Liver (tissue), 8 donors: ENCODE measurements at regions not wholly inside any gene's neighbourhood (a gene's known extent, or its start where the extent isn't known, plus 50 kb on each side); places are given as distances from the start of the nearest gene placed in this dataset.
A peak's percentile ranks its signal among the peaks of the same experiment; 100 is the strongest.

Experiments used
- DNase-seq: peaks from one replicate; pipeline ENCODE4 v3.0.0-alpha.2; 2017; ENCODE audit warnings: low spot score
- H3K27ac ChIP-seq, 2 donors: one replicate each; pipeline ENCODE4 v1.7.0; 2013; ENCODE audit warnings: inconsistent platforms in 2 of 2, low read length in 2 of 2, control low read depth in 1 of 2, low read depth in 1 of 2, mild to moderate bottlenecking in 1 of 2
- H3K27me3 ChIP-seq, 4 donors: one replicate each; pipeline versions ENCODE4 v1.6.1 to v1.7.0; 2013; ENCODE audit warnings: low read length in 3 of 4, inconsistent platforms in 1 of 4, mild to moderate bottlenecking in 1 of 4, moderate library complexity in 1 of 4; ENCODE audit not compliant: control insufficient read depth in 4 of 4, insufficient read depth in 4 of 4
- H3K36me3 ChIP-seq, 4 donors: one replicate each; pipeline versions ENCODE4 v1.6.1 to v1.7.0; 2013; ENCODE audit warnings: low read length in 3 of 4, mild to moderate bottlenecking in 3 of 4, low read depth in 1 of 4, moderate library complexity in 1 of 4; ENCODE audit not compliant: control insufficient read depth in 4 of 4, insufficient read depth in 3 of 4
- H3K4me1 ChIP-seq, 4 donors: one replicate each; pipeline versions ENCODE4 v1.6.1 to v1.7.0; 2013; ENCODE audit warnings: low read length in 3 of 4, mild to moderate bottlenecking in 3 of 4, moderate library complexity in 1 of 4; ENCODE audit not compliant: control insufficient read depth in 4 of 4, insufficient read depth in 4 of 4
- H3K4me3 ChIP-seq, 3 donors: one replicate each; pipeline versions ENCODE4 v1.6.1 to v1.7.0; 2013; ENCODE audit warnings: low read length in 3 of 3, control low read depth in 1 of 3, low read depth in 1 of 3, mild to moderate bottlenecking in 1 of 3
- H3K9ac ChIP-seq, 2 donors: one replicate each; pipeline ENCODE4 v1.7.0; 2013; ENCODE audit warnings: low read length in 2 of 2, mild to moderate bottlenecking in 2 of 2, moderate library complexity in 2 of 2, control low read depth in 1 of 2, low read depth in 1 of 2
- H3K9me3 ChIP-seq, 4 donors: one replicate each; pipeline versions ENCODE4 v1.6.1 to v1.7.0; 2013; ENCODE audit warnings: low read length in 3 of 4; ENCODE audit not compliant: control insufficient read depth in 4 of 4
- EGR1 ChIP-seq, 2 donors: IDR thresholded peaks; 2 replicates each; pipeline ENCODE4 v1.6.1; 2016 to 2018; ENCODE audit warnings: antibody characterized with exemption in 2 of 2, low read depth in 2 of 2
- FOXA1 ChIP-seq: IDR thresholded peaks from 2 replicates; pipeline ENCODE4 v1.6.1; 2016; ENCODE audit warnings: antibody characterized with exemption
- FOXA2 ChIP-seq: IDR thresholded peaks from 2 replicates; pipeline ENCODE4 v1.6.1; 2016; ENCODE audit warnings: antibody characterized with exemption
- GABPA ChIP-seq, 2 donors: IDR thresholded peaks in 1 of 2; conservative IDR thresholded peaks in 1 of 2; 2 replicates each; pipeline ENCODE4 v1.6.1; 2016; ENCODE audit warnings: antibody characterized with exemption in 2 of 2, mild to moderate bottlenecking in 1 of 2, moderate library complexity in 1 of 2
- HNF4A ChIP-seq, 2 donors: conservative IDR thresholded peaks; 2 replicates each; pipeline ENCODE4 v1.6.1; 2016; ENCODE audit warnings: antibody characterized with exemption in 2 of 2, mild to moderate bottlenecking in 2 of 2
- HNF4G ChIP-seq: IDR thresholded peaks from 2 replicates; pipeline ENCODE4 v1.6.1; 2016; ENCODE audit warnings: antibody characterized with exemption
- JUND ChIP-seq, 2 donors: IDR thresholded peaks; 2 replicates each; pipeline ENCODE4 v1.6.1; 2016; ENCODE audit warnings: antibody characterized with exemption in 2 of 2
- NR2F2 ChIP-seq: IDR thresholded peaks from 2 replicates; pipeline ENCODE4 v1.6.1; 2016; ENCODE audit warnings: antibody characterized with exemption
- RXRA ChIP-seq, 2 donors: IDR thresholded peaks; 2 replicates each; pipeline ENCODE4 v1.6.1; 2017 to 2018; ENCODE audit warnings: antibody characterized with exemption in 2 of 2, mild to moderate bottlenecking in 1 of 2
- SP1 ChIP-seq: IDR thresholded peaks from 2 replicates; pipeline ENCODE4 v1.6.1; 2018; ENCODE audit warnings: antibody characterized with exemption, mild to moderate bottlenecking
- TAF1 ChIP-seq: conservative IDR thresholded peaks from 2 replicates; pipeline ENCODE4 v1.6.1; 2016; ENCODE audit warnings: antibody characterized with exemption, mild to moderate bottlenecking
- YY1 ChIP-seq: IDR thresholded peaks from 2 replicates; pipeline ENCODE4 v1.6.1; 2016; ENCODE audit warnings: antibody characterized with exemption, mild to moderate bottlenecking
- WGBS: extraction: QIAGEN DNeasy Blood & Tissue Kit; methylation state at CpG from one replicate; pipeline ENCODE4 v1.1.7; 2013; 5-methylcytosine and 5-hydroxymethylcytosine counted together
- TF ChIP-seq, protein P1 (sequence below): IDR thresholded peaks from 2 replicates; pipeline ENCODE4 v1.6.1; 2016; ENCODE audit warnings: antibody characterized with exemption
- TF ChIP-seq, protein P2 (sequence below): fragments of 150-350 bp; IDR thresholded peaks from 2 replicates; pipeline ENCODE4 v1.5.1; 2017; ENCODE audit warnings: improper control_type of control experiment, low read depth, low read length; ENCODE audit not compliant: missing input control
- TF ChIP-seq, protein P3 (sequence below): IDR thresholded peaks from 2 replicates; pipeline ENCODE4 v1.6.1; 2016; ENCODE audit warnings: antibody characterized with exemption, mild to moderate bottlenecking
- TF ChIP-seq, protein P4 (sequence below): IDR thresholded peaks from 2 replicates; pipeline ENCODE4 v1.6.1; 2016; ENCODE audit warnings: antibody characterized with exemption
- TF ChIP-seq, protein P5 (sequence below): IDR thresholded peaks from 2 replicates; pipeline ENCODE4 v1.6.1; 2016; ENCODE audit warnings: antibody characterized with exemption
- donor health status: healthy.
- donor health status: healthy.
- donor health status: healthy.
- donor health status: healthy.
- donor health status: healthy.

DNA sequence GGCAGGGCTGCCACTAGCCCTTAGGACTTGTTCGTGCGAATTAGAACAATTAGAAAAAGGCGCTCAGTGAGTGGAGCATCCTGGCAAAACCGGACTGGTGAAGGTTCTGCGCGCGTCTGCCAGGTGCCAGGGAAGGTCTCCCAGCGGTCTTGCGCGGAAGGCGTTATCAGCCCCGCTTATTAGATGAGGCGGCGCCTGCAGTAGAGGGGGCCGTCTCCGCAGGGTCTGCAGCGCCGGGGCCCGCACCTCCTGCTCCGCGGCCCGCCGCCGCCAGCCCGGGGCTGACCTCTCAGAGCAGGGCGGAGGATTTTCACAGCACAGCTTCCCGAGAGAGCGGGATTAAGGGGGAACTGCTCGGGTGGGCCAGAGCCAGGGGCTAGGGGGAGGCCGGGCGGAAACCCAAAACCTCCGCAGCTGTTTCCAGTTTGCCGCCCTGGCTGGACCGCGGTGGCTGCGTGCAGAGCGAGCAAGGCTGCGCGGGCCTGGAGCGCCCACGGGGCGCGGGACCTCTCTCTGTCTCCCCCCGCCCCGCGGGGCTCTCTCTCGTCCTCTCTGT is 155.2 kb downstream of the FOXD2 start:
- TF ChIP-seq FOXA2 (no peak), HNF4A (conservative IDR thresholded peaks at IDR 0.05) (no peak)
- no peak for DNase-seq
- H3K27me3 ChIP-seq, result peaks cover 0 to 6% (median 2%) of the 10 kb centered on the region in 4 donors
- 20% methylated on average over 47 of the region's 47 CpGs for WGBS
- peak overlapping the region in 1 of 3 donors; percentile 12 for H3K4me3 ChIP-seq
- no peaks in the 10 kb centered on the region for H3K9me3 ChIP-seq
- no peak overlapping the region for H3K9ac ChIP-seq
- peaks cover 0 to 8% (median 0%) of the 10 kb centered on the region in 4 donors for H3K4me1 ChIP-seq
- no peak overlapping the region for H3K27ac ChIP-seq
- H3K36me3 ChIP-seq, result no peaks in the 10 kb centered on the region

DNA sequence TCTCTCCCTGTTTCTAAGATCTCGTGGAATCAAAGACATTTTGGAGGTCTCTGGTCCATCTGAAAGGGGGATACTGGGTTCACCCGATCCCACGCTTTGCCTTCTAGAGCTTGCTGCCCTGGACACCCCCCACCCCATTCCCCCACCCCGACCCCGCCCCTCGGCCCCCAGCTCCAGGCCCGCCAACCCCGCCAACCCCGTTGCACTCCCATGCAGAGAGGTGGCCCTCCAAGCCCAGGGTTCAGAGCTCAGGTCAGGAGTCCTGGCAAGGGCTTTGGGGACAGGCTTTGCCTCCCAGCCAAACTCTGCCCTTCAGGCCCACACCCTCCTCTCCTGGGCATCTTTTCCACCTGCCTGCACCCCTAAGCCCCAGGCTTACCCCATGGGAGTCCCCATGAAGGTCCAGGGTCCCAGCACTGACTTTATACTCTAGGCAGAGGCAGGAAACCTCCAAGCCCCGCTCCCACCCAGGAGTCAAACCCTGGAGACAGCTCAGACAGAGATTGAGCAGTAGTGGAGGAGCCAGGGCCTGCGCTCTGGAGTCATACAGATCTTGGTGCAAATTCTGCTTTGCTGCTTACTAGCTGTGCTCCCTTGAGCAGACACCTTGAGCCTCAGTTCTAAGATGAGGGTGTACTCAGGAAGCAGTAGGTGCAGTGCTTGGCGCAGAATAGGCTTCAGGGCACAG is 155.9 kb downstream of the FOXD2 start:
- DNase-seq, result no peak
- H3K9me3 ChIP-seq, result no peaks in the 10 kb centered on the region
- H3K27ac ChIP-seq, result no peak overlapping the region
- no peak overlapping the region for H3K4me3 ChIP-seq
- TF ChIP-seq JUND (IDR thresholded peaks at IDR 0.05) (no peak), YY1 (no peak)
- peaks cover 0 to 8% (median 0%) of the 10 kb centered on the region in 4 donors for H3K4me1 ChIP-seq
- H3K36me3 ChIP-seq, result no peaks in the 10 kb centered on the region
- H3K9ac ChIP-seq, result no peak overlapping the region
- H3K27me3 ChIP-seq, result peaks cover 0 to 6% (median 2%) of the 10 kb centered on the region in 4 donors
- 50% methylated on average over 12 of the region's 12 CpGs for WGBS

DNA sequence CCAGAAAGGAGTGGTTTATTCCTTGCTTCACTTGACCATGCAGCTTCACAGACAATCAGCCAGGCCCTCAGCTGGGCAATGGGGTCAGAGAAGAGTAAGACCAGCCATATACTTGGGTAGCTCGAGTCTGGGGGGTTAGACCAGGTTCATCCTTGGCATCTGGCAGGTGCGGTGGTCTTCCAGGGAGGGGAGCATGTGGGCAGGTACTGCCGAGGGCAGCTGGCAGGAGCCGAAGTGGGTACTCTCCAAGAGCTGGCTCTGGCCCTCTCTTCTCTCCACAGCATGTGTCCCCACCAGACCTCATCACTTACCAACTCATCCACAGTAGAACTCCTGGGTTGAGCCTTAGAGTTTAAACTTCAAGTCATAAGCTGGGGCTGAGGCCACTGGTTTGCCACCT is 156.8 kb downstream of the FOXD2 start:
- Histone ChIP-seq H3K9ac (no peak overlapping the region), H3K36me3 (no peaks in the 10 kb centered on the region), H3K4me3 (no peak overlapping the region), H3K9me3 (peaks cover 0 to 2% (median 0%) of the 10 kb centered on the region in 4 donors), H3K27me3 (peaks cover 0 to 6% (median 2%) of the 10 kb centered on the region in 4 donors), H3K27ac (no peak overlapping the region), H3K4me1 (peaks cover 0 to 8% (median 0%) of the 10 kb centered on the region in 4 donors)
- WGBS, result 95% methylated on average over 4 of the region's 4 CpGs
- TF ChIP-seq JUND (IDR thresholded peaks at IDR 0.05) (no peak), HNF4G (no peak), NR2F2 (no peak), RXRA (IDR thresholded peaks at IDR 0.05) (no peak), TAF1 (no peak), EGR1 (IDR thresholded peaks at IDR 0.05; ENCODE audit: low read depth in 2 of 2) (no peak), YY1 (no peak), HNF4A (conservative IDR thresholded peaks at IDR 0.05) (no peak), GABPA (IDR thresholded peaks at IDR 0.05 in 1 of 2, conservative IDR thresholded peaks at IDR 0.05 in 1 of 2) (no peak), FOXA1 (no peak), FOXA2 (no peak), SP1 (no peak)
- TF ChIP-seq, protein P1, sequence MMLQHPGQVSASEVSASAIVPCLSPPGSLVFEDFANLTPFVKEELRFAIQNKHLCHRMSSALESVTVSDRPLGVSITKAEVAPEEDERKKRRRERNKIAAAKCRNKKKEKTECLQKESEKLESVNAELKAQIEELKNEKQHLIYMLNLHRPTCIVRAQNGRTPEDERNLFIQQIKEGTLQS, result no peak
- TF ChIP-seq, protein P2, sequence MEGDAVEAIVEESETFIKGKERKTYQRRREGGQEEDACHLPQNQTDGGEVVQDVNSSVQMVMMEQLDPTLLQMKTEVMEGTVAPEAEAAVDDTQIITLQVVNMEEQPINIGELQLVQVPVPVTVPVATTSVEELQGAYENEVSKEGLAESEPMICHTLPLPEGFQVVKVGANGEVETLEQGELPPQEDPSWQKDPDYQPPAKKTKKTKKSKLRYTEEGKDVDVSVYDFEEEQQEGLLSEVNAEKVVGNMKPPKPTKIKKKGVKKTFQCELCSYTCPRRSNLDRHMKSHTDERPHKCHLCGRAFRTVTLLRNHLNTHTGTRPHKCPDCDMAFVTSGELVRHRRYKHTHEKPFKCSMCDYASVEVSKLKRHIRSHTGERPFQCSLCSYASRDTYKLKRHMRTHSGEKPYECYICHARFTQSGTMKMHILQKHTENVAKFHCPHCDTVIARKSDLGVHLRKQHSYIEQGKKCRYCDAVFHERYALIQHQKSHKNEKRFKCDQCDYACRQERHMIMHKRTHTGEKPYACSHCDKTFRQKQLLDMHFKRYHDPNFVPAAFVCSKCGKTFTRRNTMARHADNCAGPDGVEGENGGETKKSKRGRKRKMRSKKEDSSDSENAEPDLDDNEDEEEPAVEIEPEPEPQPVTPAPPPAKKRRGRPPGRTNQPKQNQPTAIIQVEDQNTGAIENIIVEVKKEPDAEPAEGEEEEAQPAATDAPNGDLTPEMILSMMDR, result no peak
- TF ChIP-seq, protein P3, sequence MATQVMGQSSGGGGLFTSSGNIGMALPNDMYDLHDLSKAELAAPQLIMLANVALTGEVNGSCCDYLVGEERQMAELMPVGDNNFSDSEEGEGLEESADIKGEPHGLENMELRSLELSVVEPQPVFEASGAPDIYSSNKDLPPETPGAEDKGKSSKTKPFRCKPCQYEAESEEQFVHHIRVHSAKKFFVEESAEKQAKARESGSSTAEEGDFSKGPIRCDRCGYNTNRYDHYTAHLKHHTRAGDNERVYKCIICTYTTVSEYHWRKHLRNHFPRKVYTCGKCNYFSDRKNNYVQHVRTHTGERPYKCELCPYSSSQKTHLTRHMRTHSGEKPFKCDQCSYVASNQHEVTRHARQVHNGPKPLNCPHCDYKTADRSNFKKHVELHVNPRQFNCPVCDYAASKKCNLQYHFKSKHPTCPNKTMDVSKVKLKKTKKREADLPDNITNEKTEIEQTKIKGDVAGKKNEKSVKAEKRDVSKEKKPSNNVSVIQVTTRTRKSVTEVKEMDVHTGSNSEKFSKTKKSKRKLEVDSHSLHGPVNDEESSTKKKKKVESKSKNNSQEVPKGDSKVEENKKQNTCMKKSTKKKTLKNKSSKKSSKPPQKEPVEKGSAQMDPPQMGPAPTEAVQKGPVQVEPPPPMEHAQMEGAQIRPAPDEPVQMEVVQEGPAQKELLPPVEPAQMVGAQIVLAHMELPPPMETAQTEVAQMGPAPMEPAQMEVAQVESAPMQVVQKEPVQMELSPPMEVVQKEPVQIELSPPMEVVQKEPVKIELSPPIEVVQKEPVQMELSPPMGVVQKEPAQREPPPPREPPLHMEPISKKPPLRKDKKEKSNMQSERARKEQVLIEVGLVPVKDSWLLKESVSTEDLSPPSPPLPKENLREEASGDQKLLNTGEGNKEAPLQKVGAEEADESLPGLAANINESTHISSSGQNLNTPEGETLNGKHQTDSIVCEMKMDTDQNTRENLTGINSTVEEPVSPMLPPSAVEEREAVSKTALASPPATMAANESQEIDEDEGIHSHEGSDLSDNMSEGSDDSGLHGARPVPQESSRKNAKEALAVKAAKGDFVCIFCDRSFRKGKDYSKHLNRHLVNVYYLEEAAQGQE, result no peak
- TF ChIP-seq, protein P4, sequence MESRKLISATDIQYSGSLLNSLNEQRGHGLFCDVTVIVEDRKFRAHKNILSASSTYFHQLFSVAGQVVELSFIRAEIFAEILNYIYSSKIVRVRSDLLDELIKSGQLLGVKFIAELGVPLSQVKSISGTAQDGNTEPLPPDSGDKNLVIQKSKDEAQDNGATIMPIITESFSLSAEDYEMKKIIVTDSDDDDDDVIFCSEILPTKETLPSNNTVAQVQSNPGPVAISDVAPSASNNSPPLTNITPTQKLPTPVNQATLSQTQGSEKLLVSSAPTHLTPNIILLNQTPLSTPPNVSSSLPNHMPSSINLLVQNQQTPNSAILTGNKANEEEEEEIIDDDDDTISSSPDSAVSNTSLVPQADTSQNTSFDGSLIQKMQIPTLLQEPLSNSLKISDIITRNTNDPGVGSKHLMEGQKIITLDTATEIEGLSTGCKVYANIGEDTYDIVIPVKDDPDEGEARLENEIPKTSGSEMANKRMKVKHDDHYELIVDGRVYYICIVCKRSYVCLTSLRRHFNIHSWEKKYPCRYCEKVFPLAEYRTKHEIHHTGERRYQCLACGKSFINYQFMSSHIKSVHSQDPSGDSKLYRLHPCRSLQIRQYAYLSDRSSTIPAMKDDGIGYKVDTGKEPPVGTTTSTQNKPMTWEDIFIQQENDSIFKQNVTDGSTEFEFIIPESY, result no peak
- TF ChIP-seq, protein P5, sequence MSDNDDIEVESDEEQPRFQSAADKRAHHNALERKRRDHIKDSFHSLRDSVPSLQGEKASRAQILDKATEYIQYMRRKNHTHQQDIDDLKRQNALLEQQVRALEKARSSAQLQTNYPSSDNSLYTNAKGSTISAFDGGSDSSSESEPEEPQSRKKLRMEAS, result no peak
- no peak for DNase-seq
